HUES6 (cell line): ENCODE measurements at regions not wholly inside any gene's neighbourhood (a gene's known extent, or its start where the extent isn't known, plus 50 kb on each side); places are given as distances from the start of the nearest gene placed in this dataset.

Source experiments
- H3K27ac ChIP-seq: 2 replicates; pipeline ENCODE4 v1.7.0; 2013; ENCODE audit warnings: low read depth, mild to moderate bottlenecking, low read length, inconsistent platforms
- H3K27me3 ChIP-seq: 2 replicates; pipeline ENCODE4 v1.6.1; 2013; ENCODE audit warnings: low read length; ENCODE audit not compliant: control insufficient read depth, insufficient read depth
- H3K36me3 ChIP-seq: 2 replicates; pipeline ENCODE4 v1.6.1; 2013; ENCODE audit warnings: low read length; ENCODE audit not compliant: control insufficient read depth, insufficient read depth
- H3K4me1 ChIP-seq: 2 replicates; pipeline ENCODE4 v1.6.1; 2013; ENCODE audit warnings: low read length; ENCODE audit not compliant: control insufficient read depth, insufficient read depth
- H3K4me3 ChIP-seq: 2 replicates; pipeline ENCODE4 v1.5.1; 2013; ENCODE audit warnings: low read depth, low read length
- H3K9ac ChIP-seq: one replicate; pipeline ENCODE4 v1.6.1; 2013; ENCODE audit warnings: mild to moderate bottlenecking, low read length
- H3K9me3 ChIP-seq: 2 replicates; pipeline ENCODE4 v1.6.1; 2013; ENCODE audit warnings: low read depth, low read length; ENCODE audit not compliant: control insufficient read depth, insufficient read depth

DNA sequence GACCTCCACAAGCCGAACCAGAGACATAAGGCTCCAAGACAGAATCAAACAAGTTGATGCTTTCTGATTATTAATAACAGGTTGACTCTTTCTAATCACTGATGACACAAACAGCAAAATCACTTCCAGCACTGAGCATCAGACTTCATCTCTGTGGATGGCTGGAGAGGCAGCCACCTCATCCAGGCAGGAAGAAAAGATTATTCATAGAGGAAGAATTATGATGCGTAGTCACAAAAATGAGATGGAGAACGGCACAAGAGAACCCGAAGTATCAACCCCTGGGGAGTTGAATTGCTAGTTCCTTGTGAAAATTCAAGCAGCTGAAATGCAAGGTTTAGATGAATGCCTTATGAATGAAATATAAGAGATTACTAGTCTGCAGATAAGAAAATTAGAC, 49.9 kb upstream of the LMCD1 start:
- H3K9ac ChIP-seq, result no peak overlapping the region
- H3K9me3 ChIP-seq, result no peaks in the 10 kb centered on the region
- no peak overlapping the region for H3K4me3 ChIP-seq
- no peaks in the 10 kb centered on the region for H3K36me3 ChIP-seq
- no peaks in the 10 kb centered on the region for H3K27me3 ChIP-seq
- H3K4me1 ChIP-seq, result peaks cover 8% of the 10 kb centered on the region
- H3K27ac ChIP-seq, result no peak overlapping the region
